ENCODE measurements at regions not wholly inside any gene's neighbourhood (a gene's known extent, or its start where the extent isn't known, plus 50 kb on each side); places are given as distances from the start of the nearest gene placed in this dataset.
A peak's percentile ranks its signal among the peaks of the same experiment; 100 is the strongest.

DNA sequence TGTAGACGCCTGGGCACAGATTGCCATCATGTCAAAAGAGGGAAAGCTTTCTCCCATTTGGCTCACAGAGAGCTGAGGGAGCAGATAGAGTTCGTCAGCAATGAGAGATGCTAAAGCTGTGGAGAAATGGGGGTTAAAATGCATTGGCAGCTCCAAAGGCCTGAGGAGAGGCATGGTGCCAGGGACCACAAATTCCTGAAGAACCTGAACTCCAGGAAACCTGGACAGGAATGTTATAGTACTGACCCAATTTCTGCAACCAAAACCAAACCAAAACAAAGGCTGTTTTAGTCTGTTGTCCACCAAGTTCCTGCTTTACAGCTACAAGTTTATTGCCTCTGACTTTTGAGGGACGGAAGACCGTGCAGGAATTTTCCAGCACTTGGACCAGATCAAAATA is 575.7 kb downstream of the REEP3 start:
- Histone ChIP-seq H3K4me1 (no peaks in the 10 kb centered on the region), H3K9me3 (no peaks in the 10 kb centered on the region), H3K36me3 (replicated peaks) (no peaks in the 10 kb centered on the region), H3K4me3 (no peak overlapping the region), H3K27me3 (ENCODE audit: low read depth) (peaks cover 4% of the 10 kb centered on the region; the same call in 1 of the 2 replicates)
- no peak for DNase-seq (ENCODE audit: low spot score in 2 of 2)
- in situ Hi-C loops (cut with MboI; ENCODE audit: low sequenced_read_pairs) = no loop called here

DNA sequence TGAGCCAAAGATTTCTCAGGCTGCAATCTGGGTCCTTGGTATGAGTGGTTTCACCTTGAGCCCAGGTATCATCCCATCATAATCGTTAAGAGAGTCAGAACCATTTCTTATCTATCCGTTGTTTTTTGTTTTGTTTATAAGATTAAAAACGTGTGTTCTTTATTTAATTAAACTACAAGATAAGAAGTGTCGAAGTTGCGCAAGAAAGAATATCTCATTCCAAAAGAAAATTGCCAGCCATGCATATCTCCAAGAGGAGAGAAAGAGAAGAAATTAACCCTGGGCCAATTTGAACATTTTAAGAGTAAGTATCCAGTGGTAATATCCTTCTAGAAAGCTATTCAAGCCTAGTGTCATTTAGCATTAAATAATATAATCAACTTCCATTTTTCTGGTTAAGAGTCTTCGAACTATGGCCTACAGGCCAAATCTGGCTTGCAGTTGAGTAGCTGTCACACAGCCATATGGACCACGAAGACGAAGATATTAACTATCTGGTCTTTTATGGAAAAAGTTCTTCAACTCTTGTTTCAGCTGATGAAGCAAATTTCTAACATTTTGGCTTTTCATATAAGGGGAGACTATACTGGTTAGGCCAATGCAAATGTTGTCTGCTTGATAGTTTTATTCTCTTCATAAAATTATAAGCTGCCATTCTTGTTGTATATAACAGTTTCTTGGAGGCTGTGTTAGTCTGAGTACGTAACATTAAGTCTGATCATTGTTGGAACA is 576.4 kb downstream of the REEP3 start:
- Histone ChIP-seq H3K4me1 (no peaks in the 10 kb centered on the region), H3K36me3 (replicated peaks) (no peaks in the 10 kb centered on the region), H3K27me3 (ENCODE audit: low read depth) (peaks cover 4% of the 10 kb centered on the region; the same call in 1 of the 2 replicates), H3K4me3 (no peak overlapping the region), H3K9me3 (no peaks in the 10 kb centered on the region)
- no peak for DNase-seq (ENCODE audit: low spot score in 2 of 2)
- in situ Hi-C loops (cut with MboI; ENCODE audit: low sequenced_read_pairs) = no loop called here

DNA sequence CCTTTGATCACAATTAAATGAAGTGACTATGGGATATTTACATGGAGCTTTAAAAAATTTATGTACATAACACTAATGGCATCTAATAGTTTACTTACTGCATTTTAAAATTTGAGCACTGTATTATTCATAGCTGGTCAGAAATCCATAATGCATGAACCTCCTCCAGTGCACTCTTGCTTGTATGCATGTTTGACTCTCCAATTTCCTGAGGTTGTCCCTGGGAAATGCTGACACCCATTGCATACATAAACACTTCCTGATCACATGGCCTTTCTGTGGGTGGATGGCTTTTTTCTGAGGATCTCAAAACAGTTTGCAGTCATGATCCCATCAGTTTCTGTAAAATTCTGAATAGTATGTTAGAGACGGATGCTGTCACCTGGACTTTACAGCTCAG is 577.8 kb downstream of the REEP3 start:
- DNase-seq (ENCODE audit: low spot score in 2 of 2) = no peak
- Histone ChIP-seq H3K27me3 (ENCODE audit: low read depth) (peaks cover 4% of the 10 kb centered on the region; the same call in 1 of the 2 replicates), H3K36me3 (replicated peaks) (no peaks in the 10 kb centered on the region), H3K4me3 (no peak overlapping the region), H3K4me1 (no peaks in the 10 kb centered on the region), H3K9me3 (no peaks in the 10 kb centered on the region)
- in situ Hi-C loops (cut with MboI; ENCODE audit: low sequenced_read_pairs) = no loop called here

GRCh38 chr10:64101606-64102263 is 580.5 kb downstream of the REEP3 start:
- no peaks in the 10 kb centered on the region for H3K27me3 ChIP-seq (ENCODE audit: low read depth)
- no peaks in the 10 kb centered on the region for H3K36me3 ChIP-seq (replicated peaks)
- in situ Hi-C loops (cut with MboI; ENCODE audit: low sequenced_read_pairs) = no loop called here
- no peaks in the 10 kb centered on the region for H3K4me1 ChIP-seq
- no peak for DNase-seq (ENCODE audit: low spot score in 2 of 2)
- H3K4me3 ChIP-seq = no peak overlapping the region
- H3K9me3 ChIP-seq = no peaks in the 10 kb centered on the region

GRCh38 chr10:64102264-64102633 is 581.0 kb downstream of the REEP3 start:
- Histone ChIP-seq H3K27me3 (ENCODE audit: low read depth) (no peaks in the 10 kb centered on the region), H3K36me3 (replicated peaks) (no peaks in the 10 kb centered on the region), H3K9me3 (no peaks in the 10 kb centered on the region), H3K4me3 (no peak overlapping the region), H3K4me1 (no peaks in the 10 kb centered on the region)
- in situ Hi-C loops (cut with MboI; ENCODE audit: low sequenced_read_pairs) = no loop called here
- DNase-seq (ENCODE audit: low spot score in 2 of 2) = no peak

DNA sequence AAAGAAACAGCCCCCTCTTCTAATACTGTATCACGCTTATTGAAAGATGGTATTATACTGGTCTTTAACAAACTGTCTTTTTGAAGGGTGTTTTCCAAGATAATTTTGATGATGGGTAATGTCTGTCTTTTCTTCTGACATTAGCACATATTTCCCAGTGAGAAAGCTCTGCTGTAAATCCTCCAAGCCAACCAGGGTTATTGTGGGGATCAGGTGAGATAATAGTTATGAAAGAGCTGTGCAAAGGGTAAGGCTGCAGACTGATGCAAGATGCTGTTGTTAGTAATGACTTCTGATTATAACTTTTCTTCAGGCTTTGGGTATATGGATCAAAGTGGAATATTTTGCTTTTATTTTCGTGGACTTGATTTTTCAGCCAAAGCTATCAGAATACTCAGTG is 581.7 kb downstream of the REEP3 start:
- Histone ChIP-seq H3K4me1 (no peaks in the 10 kb centered on the region), H3K27me3 (ENCODE audit: low read depth) (no peaks in the 10 kb centered on the region), H3K36me3 (replicated peaks) (no peaks in the 10 kb centered on the region), H3K9me3 (no peaks in the 10 kb centered on the region), H3K4me3 (no peak overlapping the region)
- no peak for DNase-seq (ENCODE audit: low spot score in 2 of 2)
- in situ Hi-C loops (cut with MboI; ENCODE audit: low sequenced_read_pairs) = no loop called here

GRCh38 chr10:64103750-64104470 is 582.7 kb downstream of the REEP3 start:
- no peak for DNase-seq (ENCODE audit: low spot score in 2 of 2)
- no peaks in the 10 kb centered on the region for H3K27me3 ChIP-seq (ENCODE audit: low read depth)
- H3K4me3 ChIP-seq = no peak overlapping the region
- in situ Hi-C loops (cut with MboI; ENCODE audit: low sequenced_read_pairs) = no loop called here
- H3K9me3 ChIP-seq = no peaks in the 10 kb centered on the region
- H3K36me3 ChIP-seq (replicated peaks) = no peaks in the 10 kb centered on the region
- H3K4me1 ChIP-seq = no peaks in the 10 kb centered on the region

DNA sequence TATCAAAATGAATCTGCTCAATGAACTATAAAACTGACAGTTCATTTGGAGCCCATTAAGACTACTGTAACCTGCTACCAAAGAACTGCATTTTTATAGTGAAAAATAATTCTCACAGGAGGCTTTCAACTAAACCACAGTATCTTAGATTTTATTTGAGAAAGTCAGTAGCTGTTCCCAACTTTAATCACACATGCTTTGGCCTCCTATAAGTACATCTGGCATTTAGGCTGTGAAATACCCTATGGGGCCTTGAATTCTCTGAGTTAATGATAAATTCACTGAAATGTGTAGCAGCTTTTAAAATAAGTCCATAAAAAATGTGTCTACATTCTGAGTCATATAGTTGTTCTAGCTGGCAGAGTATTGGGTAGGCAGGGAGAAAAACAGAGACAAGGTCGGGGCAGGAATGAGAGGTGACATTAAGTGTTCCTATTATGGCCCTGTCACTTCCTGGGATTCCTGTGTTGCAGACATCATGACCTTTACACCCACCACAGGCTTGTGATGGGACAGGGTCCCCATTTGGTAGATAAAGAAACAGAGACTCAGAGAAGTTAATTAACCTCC is 588.8 kb downstream of the REEP3 start:
- H3K36me3 ChIP-seq (replicated peaks) = no peaks in the 10 kb centered on the region
- DNase-seq (ENCODE audit: low spot score in 2 of 2) = no peak
- H3K4me3 ChIP-seq = no peak overlapping the region
- H3K27me3 ChIP-seq (ENCODE audit: low read depth) = no peaks in the 10 kb centered on the region
- in situ Hi-C loops (cut with MboI; ENCODE audit: low sequenced_read_pairs) = no loop called here
- no peaks in the 10 kb centered on the region for H3K9me3 ChIP-seq
- H3K4me1 ChIP-seq = no peaks in the 10 kb centered on the region

GRCh38 chr10:64112701-64113355 is 591.6 kb downstream of the REEP3 start:
- H3K4me3 ChIP-seq = no peak overlapping the region
- in situ Hi-C loops (cut with MboI; ENCODE audit: low sequenced_read_pairs) = no loop called here
- no peaks in the 10 kb centered on the region for H3K36me3 ChIP-seq (replicated peaks)
- H3K27me3 ChIP-seq (ENCODE audit: low read depth) = peaks cover 3% of the 10 kb centered on the region; the same call in 1 of the 2 replicates
- H3K9me3 ChIP-seq = no peaks in the 10 kb centered on the region
- no peak for DNase-seq (ENCODE audit: low spot score in 2 of 2)
- no peaks in the 10 kb centered on the region for H3K4me1 ChIP-seq

DNA sequence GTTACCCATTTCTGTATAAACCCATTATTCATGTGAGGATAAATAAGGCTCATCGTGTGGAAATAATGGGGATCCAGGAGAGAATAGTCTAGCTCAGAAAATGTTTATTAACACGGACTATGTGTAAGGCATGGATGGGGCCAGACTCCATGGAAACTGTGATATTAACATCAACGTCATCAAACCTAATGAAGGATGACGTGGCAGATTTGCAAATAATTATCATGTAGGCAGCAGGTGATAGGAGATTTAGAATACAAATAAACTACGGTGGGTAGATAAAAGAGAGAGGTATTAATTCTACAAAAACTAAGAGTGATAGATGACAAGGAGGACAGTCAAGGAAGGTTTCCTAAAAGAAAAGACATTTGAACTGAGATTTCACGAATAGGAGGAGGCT is 592.2 kb downstream of the REEP3 start:
- in situ Hi-C loops (cut with MboI; ENCODE audit: low sequenced_read_pairs) = no loop called here
- no peaks in the 10 kb centered on the region for H3K9me3 ChIP-seq
- H3K27me3 ChIP-seq (ENCODE audit: low read depth) = peaks cover 3% of the 10 kb centered on the region; the same call in 1 of the 2 replicates
- no peaks in the 10 kb centered on the region for H3K4me1 ChIP-seq
- H3K36me3 ChIP-seq (replicated peaks) = no peaks in the 10 kb centered on the region
- H3K4me3 ChIP-seq = no peak overlapping the region
- no peak for DNase-seq (ENCODE audit: low spot score in 2 of 2)

GRCh38 chr10:64113792-64114191 is 592.6 kb downstream of the REEP3 start:
- Histone ChIP-seq H3K4me3 (no peak overlapping the region), H3K9me3 (no peaks in the 10 kb centered on the region), H3K36me3 (replicated peaks) (no peaks in the 10 kb centered on the region), H3K4me1 (no peaks in the 10 kb centered on the region), H3K27me3 (ENCODE audit: low read depth) (peaks cover 3% of the 10 kb centered on the region; the same call in 1 of the 2 replicates)
- no peak for DNase-seq (ENCODE audit: low spot score in 2 of 2)
- in situ Hi-C loops (cut with MboI; ENCODE audit: low sequenced_read_pairs) = no loop called here

DNA sequence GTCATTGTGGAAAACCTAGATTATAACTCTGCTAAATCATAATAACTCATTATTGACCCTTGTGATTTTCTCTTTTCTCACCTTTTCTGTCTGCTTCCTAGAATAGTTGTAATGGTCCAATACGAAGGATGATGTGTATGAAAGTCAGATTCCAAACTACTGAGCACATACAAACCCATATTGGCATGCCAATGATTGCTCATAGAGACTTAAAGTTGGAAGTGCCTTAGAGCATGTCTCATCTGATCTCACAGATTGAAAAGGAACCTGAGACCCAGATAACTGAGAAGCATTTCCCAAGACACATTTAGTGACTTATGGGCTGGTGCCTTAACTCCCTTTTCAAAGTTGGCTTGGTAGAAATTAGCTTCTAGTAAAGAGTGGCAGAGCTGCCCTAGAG is 594.3 kb downstream of the REEP3 start:
- in situ Hi-C loops (cut with MboI; ENCODE audit: low sequenced_read_pairs) = no loop called here
- no peak for DNase-seq (ENCODE audit: low spot score in 2 of 2)

DNA sequence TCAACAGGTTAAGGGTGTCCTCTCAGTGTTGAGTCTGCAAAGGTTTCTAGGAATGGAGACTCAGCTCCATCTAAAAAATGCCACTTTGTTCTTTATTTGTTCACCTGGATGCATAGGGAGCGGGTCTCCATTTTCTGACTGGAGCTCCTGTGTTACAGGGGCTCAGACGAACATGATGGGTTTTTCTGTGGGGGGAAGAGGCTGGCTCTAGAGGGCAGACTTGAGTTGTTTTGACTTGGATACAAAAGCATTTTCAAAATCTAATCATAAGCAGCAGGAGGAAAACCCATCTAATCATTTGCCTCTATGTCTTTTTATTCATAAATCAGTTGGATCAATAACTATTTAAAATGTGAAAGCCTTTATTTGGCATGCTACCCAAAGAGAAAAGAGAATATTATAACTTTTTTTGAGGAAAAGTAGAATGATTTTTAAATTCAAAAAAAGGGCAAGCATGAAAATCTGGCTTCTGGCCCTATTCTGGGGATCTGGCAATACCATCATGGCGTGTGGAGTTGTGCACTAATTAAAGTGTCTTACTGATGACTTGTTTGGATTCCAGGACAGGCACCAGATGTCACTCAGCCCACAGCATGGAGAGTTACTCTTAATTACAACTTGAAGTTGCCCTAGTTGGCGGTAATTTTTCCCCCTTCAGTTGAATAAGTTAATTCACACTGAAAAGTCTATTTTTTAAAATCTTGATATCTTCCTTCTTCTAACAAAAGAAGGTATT is 594.9 kb downstream of the REEP3 start:
- Histone ChIP-seq H3K36me3 (replicated peaks) (no peaks in the 10 kb centered on the region), H3K4me1 (no peaks in the 10 kb centered on the region), H3K9me3 (no peaks in the 10 kb centered on the region), H3K4me3 (no peak overlapping the region), H3K27me3 (ENCODE audit: low read depth) (peaks cover 3% of the 10 kb centered on the region; the same call in 1 of the 2 replicates)
- peak; percentile 12 to 40 for DNase-seq (ENCODE audit: low spot score in 2 of 2)
- in situ Hi-C loops (cut with MboI; ENCODE audit: low sequenced_read_pairs) = no loop called here

More for the DNA sequence above, 594.3 kb downstream of the REEP3 start:
- H3K27me3 ChIP-seq (ENCODE audit: low read depth) = peaks cover 3% of the 10 kb centered on the region; the same call in 1 of the 2 replicates
- no peak overlapping the region for H3K4me3 ChIP-seq
- H3K9me3 ChIP-seq = no peaks in the 10 kb centered on the region
- H3K36me3 ChIP-seq (replicated peaks) = no peaks in the 10 kb centered on the region
- H3K4me1 ChIP-seq = no peaks in the 10 kb centered on the region

Data from HAP-1 (cell line).